ENCODE measurements at regions not wholly inside any gene's neighbourhood (a gene's known extent, or its start where the extent isn't known, plus 50 kb on each side); places are given as distances from the start of the nearest gene placed in this dataset.

DNA sequence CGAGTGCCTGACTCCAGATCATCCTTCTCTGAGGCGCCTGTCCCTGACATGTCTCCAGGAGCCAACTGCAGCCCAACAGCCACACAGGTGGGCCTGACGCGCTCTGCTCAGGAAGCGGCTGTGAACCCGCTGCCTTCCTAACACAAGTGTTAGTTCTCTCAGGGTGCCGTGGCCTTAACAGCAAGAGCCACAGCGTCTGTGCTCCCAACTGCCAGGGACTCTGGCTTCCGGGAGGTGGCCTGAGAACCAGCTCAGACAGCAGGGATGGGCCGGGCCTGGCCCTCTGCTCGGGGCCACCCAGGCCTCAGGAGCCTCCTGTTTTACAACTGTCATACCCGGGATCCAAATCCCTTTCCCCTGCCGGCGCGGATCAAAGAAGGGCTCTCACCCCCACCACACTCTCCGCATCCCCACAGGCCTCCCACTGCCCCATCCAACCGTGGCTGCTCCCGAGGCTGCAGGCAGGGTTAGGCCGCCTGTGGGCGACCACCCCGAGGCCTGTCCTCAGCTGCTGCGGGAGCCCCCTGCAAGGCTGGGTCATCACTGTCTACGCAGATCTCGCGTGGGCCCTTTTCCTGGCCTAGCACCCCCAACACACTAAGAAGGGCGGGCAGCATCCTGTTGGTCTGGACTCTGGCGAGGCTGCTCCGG lies 114.2 kb upstream of the ZNF236 start:
- H3K79me1 ChIP-seq (ENCODE audit: insufficient read depth, low read depth, low read length, poor library complexity, severe bottlenecking), result no peaks in the 10 kb centered on the region
- Mint-ChIP-seq H3K4me1 (peaks cover 0 to 9% of the 10 kb centered on the region in 2 experiments; a peak in 3 of 4 replicates), H3K36me3 (ENCODE audit: insufficient read depth in 1 of 3, low read depth in 3 of 3) (no peaks in the 10 kb centered on the region; a peak in 1 of 7 replicates), H3K27me3 (ENCODE audit: low read depth) (peaks cover 3% of the 10 kb centered on the region; the same call in 1 of the 2 replicates), H3K4me3 (no peak overlapping the region; a peak in 1 of 5 replicates), H3K27ac (no peak overlapping the region), H3K9me3 (peaks cover 0 to 6% of the 10 kb centered on the region in 2 experiments; a peak in 2 of 5 replicates)
- no peak for DNase-seq
- H3K56ac ChIP-seq (ENCODE audit: insufficient read length, low read depth, low read length), result no peak overlapping the region
- no peak overlapping the region for H3K4ac ChIP-seq (ENCODE audit: low read depth, low read length)
- TF ChIP-seq, protein P1, sequence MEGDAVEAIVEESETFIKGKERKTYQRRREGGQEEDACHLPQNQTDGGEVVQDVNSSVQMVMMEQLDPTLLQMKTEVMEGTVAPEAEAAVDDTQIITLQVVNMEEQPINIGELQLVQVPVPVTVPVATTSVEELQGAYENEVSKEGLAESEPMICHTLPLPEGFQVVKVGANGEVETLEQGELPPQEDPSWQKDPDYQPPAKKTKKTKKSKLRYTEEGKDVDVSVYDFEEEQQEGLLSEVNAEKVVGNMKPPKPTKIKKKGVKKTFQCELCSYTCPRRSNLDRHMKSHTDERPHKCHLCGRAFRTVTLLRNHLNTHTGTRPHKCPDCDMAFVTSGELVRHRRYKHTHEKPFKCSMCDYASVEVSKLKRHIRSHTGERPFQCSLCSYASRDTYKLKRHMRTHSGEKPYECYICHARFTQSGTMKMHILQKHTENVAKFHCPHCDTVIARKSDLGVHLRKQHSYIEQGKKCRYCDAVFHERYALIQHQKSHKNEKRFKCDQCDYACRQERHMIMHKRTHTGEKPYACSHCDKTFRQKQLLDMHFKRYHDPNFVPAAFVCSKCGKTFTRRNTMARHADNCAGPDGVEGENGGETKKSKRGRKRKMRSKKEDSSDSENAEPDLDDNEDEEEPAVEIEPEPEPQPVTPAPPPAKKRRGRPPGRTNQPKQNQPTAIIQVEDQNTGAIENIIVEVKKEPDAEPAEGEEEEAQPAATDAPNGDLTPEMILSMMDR (conservative IDR thresholded peaks at IDR 0.05), result no peak
- no peaks in the 10 kb centered on the region for H3K9me3 ChIP-seq (ENCODE audit: control insufficient read depth, low read depth, low read length)
- H3K27me3 ChIP-seq (ENCODE audit: insufficient read depth, low read length), result no peaks in the 10 kb centered on the region
- H2BK120ac ChIP-seq (ENCODE audit: low read depth, low read length, poor library complexity, severe bottlenecking), result no peak overlapping the region
- H2AK5ac ChIP-seq (ENCODE audit: insufficient read length, low read length), result no peak overlapping the region
- no peak overlapping the region for H3K18ac ChIP-seq (ENCODE audit: insufficient read length, low read depth, low read length)
- no peaks in the 10 kb centered on the region for H3K23me2 ChIP-seq (ENCODE audit: insufficient read length, low read depth, low read length, poor library complexity, severe bottlenecking)
- H3K14ac ChIP-seq (ENCODE audit: insufficient read depth, low read length), result no peak overlapping the region
- H2BK15ac ChIP-seq (ENCODE audit: low read depth, low read length), result no peak overlapping the region
- no CpG with 5 or more reads among the region's 28 CpGs for WGBS (ENCODE audit: extremely low coverage, insufficient read length, low lambda C conversion rate)
- H3K4me2 ChIP-seq (ENCODE audit: insufficient read depth, insufficient read length, low read length), result no peak overlapping the region
- no peak overlapping the region for H2BK5ac ChIP-seq (ENCODE audit: insufficient read length, low read length)
- H4K91ac ChIP-seq (ENCODE audit: insufficient read length, low read depth, low read length), result no peak overlapping the region
- no peak overlapping the region for H2BK20ac ChIP-seq (ENCODE audit: low read depth, low read length, poor library complexity, severe bottlenecking)
- no peak overlapping the region for H3K27ac ChIP-seq (ENCODE audit: insufficient read length, low read depth, low read length)
- H4K5ac ChIP-seq (ENCODE audit: insufficient read length, low read depth, low read length), result no peak overlapping the region
- no peak overlapping the region for H2AFZ ChIP-seq (ENCODE audit: low read length)
- no peak overlapping the region for H3K23ac ChIP-seq (ENCODE audit: insufficient read length, low read depth, low read length)
- H3K9ac ChIP-seq (ENCODE audit: extremely low read depth, insufficient read length, low read length), result no peak overlapping the region
- no peak overlapping the region for H2BK12ac ChIP-seq (ENCODE audit: insufficient read length, low read depth, low read length)
- H3K79me2 ChIP-seq (ENCODE audit: insufficient read depth, low read length), result no peaks in the 10 kb centered on the region
- no peak overlapping the region for H4K8ac ChIP-seq (replicated peaks; ENCODE audit: insufficient read length, low read depth, low read length)
- H4K20me1 ChIP-seq (ENCODE audit: control insufficient read depth, insufficient read depth, insufficient read length), result no peaks in the 10 kb centered on the region
- no peaks in the 10 kb centered on the region for H3K4me1 ChIP-seq (ENCODE audit: insufficient read depth, low read length)
- H3T11ph ChIP-seq (ENCODE audit: low read length), result no peak overlapping the region
